Fibroblast of lung (primary cell): ENCODE measurements at regions not wholly inside any gene's neighbourhood (a gene's known extent, or its start where the extent isn't known, plus 50 kb on each side); places are given as distances from the start of the nearest gene placed in this dataset.

ENCODE experiments used
- DNase-seq, 2 donors: peaks; one replicate each; pipeline versions ENCODE4 v3.0.0 to v3.0.0-alpha.2; 2010; ENCODE audit warnings: low read depth in 2 of 2
- H2AFZ ChIP-seq: 2 replicates; pipeline ENCODE4 v1.5.1; 2012; ENCODE audit warnings: low read length, control low read depth, inconsistent platforms
- H3K27ac ChIP-seq: 2 replicates; pipeline ENCODE4 v1.5.1; 2011; ENCODE audit warnings: low read length, control low read depth; ENCODE audit not compliant: insufficient read depth
- H3K27me3 ChIP-seq: 2 replicates; pipeline ENCODE4 v1.5.1; 2011; ENCODE audit warnings: mild to moderate bottlenecking, low read length; ENCODE audit not compliant: control insufficient read depth, insufficient read depth
- H3K36me3 ChIP-seq: 2 replicates; pipeline ENCODE4 v1.5.1; 2011; ENCODE audit warnings: low read length; ENCODE audit not compliant: control insufficient read depth, insufficient read depth
- H3K4me1 ChIP-seq: 2 replicates; pipeline ENCODE4 v1.5.1; 2011; ENCODE audit warnings: low read length; ENCODE audit not compliant: control insufficient read depth, insufficient read depth; ENCODE audit errors: extremely low read depth
- H3K4me2 ChIP-seq: 2 replicates; pipeline ENCODE4 v1.5.1; 2011; ENCODE audit warnings: low read length, control low read depth; ENCODE audit not compliant: insufficient read depth; ENCODE audit errors: extremely low read depth
- H3K4me3 ChIP-seq, 4 experiments: fragments of 200-600 bp in 1 of 4; sonication (generic) in 1 of 4; replicated peaks in 1 of 4; 2 replicates each; pipeline ENCODE4 v1.5.1; 2011 to 2016; ENCODE audit warnings: low read length in 4 of 4, low read depth in 3 of 4, mild to moderate bottlenecking in 3 of 4, control low read depth in 2 of 4, inconsistent platforms in 1 of 4, mixed read lengths in 1 of 4; ENCODE audit not compliant: insufficient read depth in 1 of 4; ENCODE audit errors: control extremely low read depth in 1 of 4
- H3K79me2 ChIP-seq: 2 replicates; pipeline ENCODE4 v1.5.1; 2012; ENCODE audit warnings: mild to moderate bottlenecking, low read length, inconsistent platforms; ENCODE audit not compliant: control insufficient read depth, insufficient read depth
- H3K9ac ChIP-seq: 2 replicates; pipeline ENCODE4 v1.5.1; 2011; ENCODE audit warnings: mild to moderate bottlenecking, low read length, control low read depth; ENCODE audit not compliant: insufficient read depth
- H3K9me3 ChIP-seq: 2 replicates; pipeline ENCODE4 v1.5.1; 2012; ENCODE audit warnings: low read depth, low read length; ENCODE audit not compliant: control insufficient read depth, insufficient read depth
- H4K20me1 ChIP-seq: 2 replicates; pipeline ENCODE4 v1.5.1; 2011; ENCODE audit warnings: low read length; ENCODE audit not compliant: control insufficient read depth, insufficient read depth; ENCODE audit errors: extremely low read depth
- EZH2 ChIP-seq: IDR thresholded peaks from 2 replicates; pipeline ENCODE4 v1.5.1; 2012; ENCODE audit warnings: low read length, control low read depth, mild to moderate bottlenecking; ENCODE audit errors: missing control alignments
- TF ChIP-seq, protein P1 (sequence below), 2 donors: IDR thresholded peaks in 1 of 2; conservative IDR thresholded peaks in 1 of 2; 1 replicate in 1 of 2; 2 replicates in 1 of 2; pipeline ENCODE4 v1.5.1; 2011 to 2012; ENCODE audit warnings: low read length in 2 of 2, control low read depth in 1 of 2, inconsistent platforms in 1 of 2, low read depth in 1 of 2, mild to moderate bottlenecking in 1 of 2

- no peaks in the 10 kb centered on the region for H3K79me2 ChIP-seq
- H3K9ac ChIP-seq: no peak overlapping the region
- no peaks in the 10 kb centered on the region for H3K4me1 ChIP-seq
- no peaks in the 10 kb centered on the region for H3K27me3 ChIP-seq
- no peaks in the 10 kb centered on the region for H4K20me1 ChIP-seq
- DNase-seq: no peak
- H3K9me3 ChIP-seq: no peaks in the 10 kb centered on the region
- no peak overlapping the region for H2AFZ ChIP-seq
- no peak overlapping the region for H3K4me3 ChIP-seq
- no peak overlapping the region for H3K27ac ChIP-seq
- TF ChIP-seq, protein P1, sequence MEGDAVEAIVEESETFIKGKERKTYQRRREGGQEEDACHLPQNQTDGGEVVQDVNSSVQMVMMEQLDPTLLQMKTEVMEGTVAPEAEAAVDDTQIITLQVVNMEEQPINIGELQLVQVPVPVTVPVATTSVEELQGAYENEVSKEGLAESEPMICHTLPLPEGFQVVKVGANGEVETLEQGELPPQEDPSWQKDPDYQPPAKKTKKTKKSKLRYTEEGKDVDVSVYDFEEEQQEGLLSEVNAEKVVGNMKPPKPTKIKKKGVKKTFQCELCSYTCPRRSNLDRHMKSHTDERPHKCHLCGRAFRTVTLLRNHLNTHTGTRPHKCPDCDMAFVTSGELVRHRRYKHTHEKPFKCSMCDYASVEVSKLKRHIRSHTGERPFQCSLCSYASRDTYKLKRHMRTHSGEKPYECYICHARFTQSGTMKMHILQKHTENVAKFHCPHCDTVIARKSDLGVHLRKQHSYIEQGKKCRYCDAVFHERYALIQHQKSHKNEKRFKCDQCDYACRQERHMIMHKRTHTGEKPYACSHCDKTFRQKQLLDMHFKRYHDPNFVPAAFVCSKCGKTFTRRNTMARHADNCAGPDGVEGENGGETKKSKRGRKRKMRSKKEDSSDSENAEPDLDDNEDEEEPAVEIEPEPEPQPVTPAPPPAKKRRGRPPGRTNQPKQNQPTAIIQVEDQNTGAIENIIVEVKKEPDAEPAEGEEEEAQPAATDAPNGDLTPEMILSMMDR (conservative IDR thresholded peaks at IDR 0.05 in 1 of 2, IDR thresholded peaks at IDR 0.05 in 1 of 2; ENCODE audit: low read depth in 1 of 2, low read length in 2 of 2): no peak
- TF ChIP-seq EZH2: no peak
- H3K36me3 ChIP-seq: no peaks in the 10 kb centered on the region
- H3K4me2 ChIP-seq: no peak overlapping the region
These were observed 850.2 kb upstream of the CELF4 start for GRCh38 chr18:38415811-38416210.

- Histone ChIP-seq H3K4me3 (no peak overlapping the region), H4K20me1 (no peaks in the 10 kb centered on the region), H3K9me3 (no peaks in the 10 kb centered on the region), H3K36me3 (no peaks in the 10 kb centered on the region), H3K4me2 (no peak overlapping the region), H3K27me3 (no peaks in the 10 kb centered on the region), H3K4me1 (no peaks in the 10 kb centered on the region), H2AFZ (no peak overlapping the region), H3K9ac (no peak overlapping the region), H3K79me2 (no peaks in the 10 kb centered on the region), H3K27ac (no peak overlapping the region)
- TF ChIP-seq, protein P1 (conservative IDR thresholded peaks at IDR 0.05 in 1 of 2, IDR thresholded peaks at IDR 0.05 in 1 of 2; ENCODE audit: low read depth in 1 of 2, low read length in 2 of 2): no peak
- TF ChIP-seq EZH2: no peak
- no peak for DNase-seq
These were observed 847.6 kb upstream of the CELF4 start for GRCh38 chr18:38413193-38413592.

DNA sequence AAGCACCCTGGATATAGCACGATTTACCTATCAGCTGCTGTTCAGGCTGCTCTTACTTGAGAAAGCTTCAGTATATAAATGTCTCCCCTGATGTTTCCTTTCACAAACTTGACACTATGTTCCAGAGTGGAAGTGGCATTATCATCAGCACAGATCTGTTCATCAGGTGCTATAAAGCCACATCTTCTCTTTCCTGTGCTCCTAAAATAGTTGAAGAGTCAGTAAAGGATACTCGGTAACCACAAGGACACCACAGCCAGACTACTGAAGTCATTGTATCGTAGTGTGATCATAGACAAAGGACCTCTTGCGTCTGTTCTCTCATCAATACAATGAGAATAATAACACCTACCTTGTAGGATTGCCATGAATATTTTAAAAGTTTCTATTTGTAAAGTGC, 841.0 kb upstream of the CELF4 start:
- no peak for DNase-seq
- Histone ChIP-seq H4K20me1 (no peaks in the 10 kb centered on the region), H3K4me3 (no peak overlapping the region), H2AFZ (no peak overlapping the region), H3K36me3 (no peaks in the 10 kb centered on the region), H3K9me3 (no peaks in the 10 kb centered on the region), H3K4me2 (no peak overlapping the region), H3K9ac (no peak overlapping the region), H3K27me3 (no peaks in the 10 kb centered on the region), H3K79me2 (no peaks in the 10 kb centered on the region), H3K4me1 (no peaks in the 10 kb centered on the region), H3K27ac (no peak overlapping the region)
- TF ChIP-seq, protein P1 (conservative IDR thresholded peaks at IDR 0.05 in 1 of 2, IDR thresholded peaks at IDR 0.05 in 1 of 2; ENCODE audit: low read depth in 1 of 2, low read length in 2 of 2): no peak
- no peak for TF ChIP-seq EZH2
